NT2/D1 (cell line): ENCODE measurements at regions not wholly inside any gene's neighbourhood (a gene's known extent, or its start where the extent isn't known, plus 50 kb on each side); places are given as distances from the start of the nearest gene placed in this dataset.

Experiments
- SUZ12 ChIP-seq: IDR thresholded peaks from 2 replicates; pipeline ENCODE4 v1.6.1; 2011; ENCODE audit not compliant: insufficient read length, insufficient read depth; ENCODE audit errors: extremely low read depth
- ZNF274 ChIP-seq: IDR thresholded peaks from 2 replicates; pipeline ENCODE4 v1.6.1; 2011; ENCODE audit warnings: mild to moderate bottlenecking, low read depth, low read length

- TF ChIP-seq SUZ12: no peak
- TF ChIP-seq ZNF274: no peak
These were observed 156.7 kb downstream of the DMRTA2 start for GRCh38 chr1:50266509-50266908.
